PC-9 (cell line): ENCODE measurements at regions not wholly inside any gene's neighbourhood (a gene's known extent, or its start where the extent isn't known, plus 50 kb on each side); places are given as distances from the start of the nearest gene placed in this dataset.

Experiments
- BruUV-seq: library from RNA; stranded (reverse); fragments of 400-500 nt; replicated peaks from 2 replicates; lab custom pipeline; 2021; lab: Mats Ljungman, UMichigan
- CTCF ChIA-PET: fragments of 300-600 bp; sonication (Branson Sonifier 250); formaldehyde crosslinking; loops from one replicate; lab custom pipeline; 2022; ENCODE audit warnings: antibody characterized with exemption; lab: Charles Lee
- POLR2A ChIA-PET: fragments of 300-600 bp; sonication (Branson Sonifier 250); formaldehyde crosslinking; loops from one replicate; lab custom pipeline; 2022; ENCODE audit warnings: antibody characterized with exemption; ENCODE audit not compliant: unreplicated experiment; lab: Charles Lee
- DNase-seq, 2 experiments: peaks; one replicate each; pipeline versions ENCODE4 v3.0.0 to v3.0.0-alpha.2; 2015 to 2022; ENCODE audit warnings: mixed read lengths in 1 of 2
- H2AFZ ChIP-seq: fragments of 200-600 bp; sonication (generic); 2 replicates; pipeline ENCODE4 v1.8.1; 2017; ENCODE audit warnings: antibody characterized with exemption
- H3F3A ChIP-seq: fragments of 200-600 bp; sonication (generic); 2 replicates; pipeline ENCODE4 v1.8.1; 2017; ENCODE audit warnings: antibody characterized with exemption, mild to moderate bottlenecking, low read depth; ENCODE audit not compliant: insufficient read depth
- H3K27ac ChIP-seq: fragments of 200-600 bp; sonication (generic); 2 replicates; pipeline ENCODE4 v1.6.1; 2016; ENCODE audit warnings: mixed run types
- H3K27me3 ChIP-seq: fragments of 200-600 bp; sonication (generic); 2 replicates; pipeline ENCODE4 v1.6.1; 2016; ENCODE audit warnings: low read depth, mixed run types; ENCODE audit not compliant: insufficient read depth
- H3K36me3 ChIP-seq: fragments of 200-600 bp; sonication (generic); 2 replicates; pipeline ENCODE4 v1.6.1; 2016; ENCODE audit warnings: low read depth, mixed run types
- H3K4me1 ChIP-seq: fragments of 200-600 bp; sonication (generic); replicated peaks from 2 replicates; pipeline ENCODE4 v1.6.1; 2016; ENCODE audit warnings: mixed run types; ENCODE audit not compliant: insufficient read depth
- H3K4me2 ChIP-seq: fragments of 200-600 bp; sonication (generic); 2 replicates; pipeline ENCODE4 v1.6.1; 2017; ENCODE audit warnings: mixed run types
- H3K4me3 ChIP-seq: fragments of 200-600 bp; sonication (generic); 2 replicates; pipeline ENCODE4 v1.6.1; 2016; ENCODE audit warnings: mixed run types
- H3K79me2 ChIP-seq: fragments of 200-600 bp; sonication (generic); 2 replicates; pipeline ENCODE4 v1.6.1; 2017; ENCODE audit warnings: low read depth, mixed run types
- H3K9me2 ChIP-seq: fragments of 200-600 bp; sonication (generic); 2 replicates; pipeline ENCODE4 v1.8.1; 2017; ENCODE audit warnings: mild to moderate bottlenecking; ENCODE audit not compliant: insufficient read depth
- H3K9me3 ChIP-seq: fragments of 200-600 bp; sonication (generic); 2 replicates; pipeline ENCODE4 v1.8.1; 2016; ENCODE audit warnings: low read depth; ENCODE audit not compliant: insufficient read depth
- H4K20me1 ChIP-seq: fragments of 200-600 bp; sonication (generic); 2 replicates; pipeline ENCODE4 v1.8.1; 2017; ENCODE audit not compliant: insufficient read depth
- EZH2 ChIP-seq: fragments of 200-600 bp; sonication (generic); IDR thresholded peaks from 2 replicates; pipeline ENCODE4 v1.8.0; 2017; ENCODE audit warnings: antibody characterized with exemption, low read depth
- intact Hi-C: fragments of 100-400 bp; cut with micrococcal nuclease; formaldehyde crosslinking; loops from one replicate; pipeline ENCODE4 v1.10.0; 2022; ENCODE audit not compliant: unreplicated experiment
- TF ChIP-seq, protein P1 (sequence below): fragments of 200-600 bp; sonication (generic); conservative IDR thresholded peaks from 2 replicates; pipeline ENCODE4 v1.6.1; 2017; ENCODE audit warnings: mixed run types, antibody characterized with exemption, mild to moderate bottlenecking, moderate library complexity

DNA sequence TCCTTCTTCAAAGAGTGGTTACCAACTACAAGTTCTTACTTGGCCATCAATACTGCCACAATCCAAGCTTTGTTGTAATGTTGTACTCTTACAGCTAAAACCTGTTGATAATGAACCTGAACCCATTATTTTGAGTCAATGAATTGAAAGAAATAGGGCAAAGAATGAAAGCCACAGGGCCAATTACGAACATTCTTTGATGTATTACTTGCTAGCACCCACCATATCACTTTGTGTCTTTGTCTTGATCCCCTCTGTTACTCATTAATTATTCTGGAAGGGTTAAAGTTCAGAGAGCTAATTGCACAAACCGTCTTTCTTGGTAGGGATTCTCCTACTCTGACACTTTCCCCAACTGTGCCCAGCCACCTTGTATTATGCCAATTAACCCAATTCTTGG lies 53.2 kb upstream of the TFEC start:
- H2AFZ ChIP-seq = no peak overlapping the region
- no peaks in the 10 kb centered on the region for H3K4me1 ChIP-seq
- no peaks in the 10 kb centered on the region for H3K79me2 ChIP-seq
- ChIA-PET POLR2A (no interaction called here), CTCF (no interaction called here)
- no peaks in the 10 kb centered on the region for H4K20me1 ChIP-seq
- no peaks in the 10 kb centered on the region for H3K36me3 ChIP-seq
- no peaks in the 10 kb centered on the region for H3K27me3 ChIP-seq
- H3K9me3 ChIP-seq = no peaks in the 10 kb centered on the region
- no peaks in the 10 kb centered on the region for H3F3A ChIP-seq
- intact Hi-C loops = no loop called here
- BruUV-seq = no TSS peak
- H3K9me2 ChIP-seq = 0 out of 2 replicates have a peak, but pooled peaks cover 5% of the 10 kb centered on the region
- DNase-seq = no peak
- no peak overlapping the region for H3K4me2 ChIP-seq
- TF ChIP-seq EZH2 = no peak
- TF ChIP-seq, protein P1, sequence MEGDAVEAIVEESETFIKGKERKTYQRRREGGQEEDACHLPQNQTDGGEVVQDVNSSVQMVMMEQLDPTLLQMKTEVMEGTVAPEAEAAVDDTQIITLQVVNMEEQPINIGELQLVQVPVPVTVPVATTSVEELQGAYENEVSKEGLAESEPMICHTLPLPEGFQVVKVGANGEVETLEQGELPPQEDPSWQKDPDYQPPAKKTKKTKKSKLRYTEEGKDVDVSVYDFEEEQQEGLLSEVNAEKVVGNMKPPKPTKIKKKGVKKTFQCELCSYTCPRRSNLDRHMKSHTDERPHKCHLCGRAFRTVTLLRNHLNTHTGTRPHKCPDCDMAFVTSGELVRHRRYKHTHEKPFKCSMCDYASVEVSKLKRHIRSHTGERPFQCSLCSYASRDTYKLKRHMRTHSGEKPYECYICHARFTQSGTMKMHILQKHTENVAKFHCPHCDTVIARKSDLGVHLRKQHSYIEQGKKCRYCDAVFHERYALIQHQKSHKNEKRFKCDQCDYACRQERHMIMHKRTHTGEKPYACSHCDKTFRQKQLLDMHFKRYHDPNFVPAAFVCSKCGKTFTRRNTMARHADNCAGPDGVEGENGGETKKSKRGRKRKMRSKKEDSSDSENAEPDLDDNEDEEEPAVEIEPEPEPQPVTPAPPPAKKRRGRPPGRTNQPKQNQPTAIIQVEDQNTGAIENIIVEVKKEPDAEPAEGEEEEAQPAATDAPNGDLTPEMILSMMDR = no peak
- no peak overlapping the region for H3K27ac ChIP-seq
- no peak overlapping the region for H3K4me3 ChIP-seq

DNA sequence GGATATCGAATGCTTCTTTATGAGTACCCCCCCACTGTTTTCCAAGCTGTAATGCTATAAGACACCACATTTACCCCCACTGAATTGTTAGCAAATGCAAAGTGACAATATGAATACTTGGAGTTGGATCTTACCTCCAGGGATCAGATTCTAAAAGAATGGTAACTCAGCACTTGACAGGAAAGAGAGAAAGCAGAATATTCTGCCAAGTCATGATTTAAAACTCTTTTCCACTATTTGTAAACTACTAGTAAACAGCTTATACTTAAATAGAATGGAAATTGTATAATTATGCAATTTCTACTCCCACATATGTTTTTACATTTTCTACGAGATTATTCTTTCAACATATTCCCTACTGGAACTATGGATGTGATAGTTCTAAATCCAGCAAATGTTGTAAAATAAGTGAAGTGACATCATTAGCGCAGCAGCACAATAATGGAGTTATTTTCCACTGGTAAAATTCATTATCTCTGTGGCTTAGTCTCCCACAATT lies 56.0 kb upstream of the TFEC start:
- Histone ChIP-seq H3K4me1 (no peaks in the 10 kb centered on the region), H3K27me3 (no peaks in the 10 kb centered on the region), H3F3A (no peaks in the 10 kb centered on the region), H3K36me3 (no peaks in the 10 kb centered on the region), H3K79me2 (no peaks in the 10 kb centered on the region), H2AFZ (no peak overlapping the region), H4K20me1 (no peaks in the 10 kb centered on the region), H3K9me2 (no peaks in the 10 kb centered on the region), H3K4me2 (no peak overlapping the region), H3K4me3 (no peak overlapping the region), H3K9me3 (no peaks in the 10 kb centered on the region), H3K27ac (no peak overlapping the region)
- ChIA-PET CTCF (no interaction called here), POLR2A (no interaction called here)
- no TSS peak for BruUV-seq
- TF ChIP-seq, protein P1 = no peak
- TF ChIP-seq EZH2 = no peak
- DNase-seq = no peak
- intact Hi-C loops = no loop called here

GRCh38 chr7:116087291-116087690 lies 56.7 kb upstream of the TFEC start:
- H3K79me2 ChIP-seq = no peaks in the 10 kb centered on the region
- no peak for DNase-seq
- H3K4me2 ChIP-seq = no peak overlapping the region
- POLR2A ChIA-PET = no interaction called here
- H2AFZ ChIP-seq = no peak overlapping the region
- no peaks in the 10 kb centered on the region for H3K9me3 ChIP-seq
- no peaks in the 10 kb centered on the region for H3K27me3 ChIP-seq
- H3K36me3 ChIP-seq = no peaks in the 10 kb centered on the region
- no peak for TF ChIP-seq EZH2
- TF ChIP-seq, protein P1 = no peak
- intact Hi-C loops = no loop called here
- H3K9me2 ChIP-seq = no peaks in the 10 kb centered on the region
- no peaks in the 10 kb centered on the region for H4K20me1 ChIP-seq
- no peak overlapping the region for H3K4me3 ChIP-seq
- no peaks in the 10 kb centered on the region for H3F3A ChIP-seq
- H3K4me1 ChIP-seq = no peaks in the 10 kb centered on the region
- BruUV-seq = no TSS peak
- CTCF ChIA-PET = no interaction called here
- no peak overlapping the region for H3K27ac ChIP-seq
